ENCODE measurements at regions not wholly inside any gene's neighbourhood (a gene's known extent, or its start where the extent isn't known, plus 50 kb on each side); places are given as distances from the start of the nearest gene placed in this dataset.
A peak's percentile ranks its signal among the peaks of the same experiment; 100 is the strongest.

GRCh38 chr6:44002067-44002592 lies 125.1 kb downstream of the MRPL14 start:
- Histone ChIP-seq H3K27ac (ENCODE audit: insufficient read depth, low read depth, low read length) (no peak overlapping the region), H3K4me3 (replicated peaks in 1 of 3; ENCODE audit: insufficient read depth in 1 of 3, low read depth in 1 of 3, low read length in 3 of 3) (peak overlapping the region; percentile 2 to 41 (median 38)), H3K36me3 (ENCODE audit: control insufficient read depth in 2 of 2, extremely low read depth in 1 of 2, insufficient read depth in 2 of 2, low read length in 2 of 2) (no peaks in the 10 kb centered on the region), H3K4me2 (ENCODE audit: insufficient read depth, low read length) (peak overlapping the region; percentile 55), H4K20me1 (replicated peaks; ENCODE audit: control insufficient read depth, extremely low read depth, insufficient read depth, low read length) (no peaks in the 10 kb centered on the region), H3K4me1 (ENCODE audit: control insufficient read depth, extremely low read depth, insufficient read depth, low read length) (peaks cover 2% of the 10 kb centered on the region), H3K79me2 (ENCODE audit: control insufficient read depth, insufficient read depth, low read length) (no peaks in the 10 kb centered on the region), H3K9ac (replicated peaks; ENCODE audit: extremely low read depth, insufficient read depth, low read length) (no peak overlapping the region), H2AFZ (ENCODE audit: low read depth, low read length) (peak overlapping the region; percentile 94), H3K9me1 (replicated peaks; ENCODE audit: control insufficient read depth, extremely low read depth, insufficient read depth, low read length) (no peaks in the 10 kb centered on the region), H3K27me3 (ENCODE audit: control insufficient read depth in 2 of 2, insufficient read depth in 2 of 2, low read length in 2 of 2) (peaks cover 26 to 27% of the 10 kb centered on the region in 2 experiments), H3K9me3 (replicated peaks; ENCODE audit: control insufficient read depth, insufficient read depth, low read length) (no peaks in the 10 kb centered on the region)
- no TSS peak for BruUV-seq (replicated peaks)
- TF ChIP-seq GATA2 (IDR thresholded peaks at IDR 0.05; ENCODE audit: insufficient read depth, insufficient read length, low read depth, low read length): no peak
- TF ChIP-seq POLR2AphosphoS5 (IDR thresholded peaks at IDR 0.05; ENCODE audit: insufficient read depth, low read depth, low read length): no peak
- TF ChIP-seq, protein P1, sequence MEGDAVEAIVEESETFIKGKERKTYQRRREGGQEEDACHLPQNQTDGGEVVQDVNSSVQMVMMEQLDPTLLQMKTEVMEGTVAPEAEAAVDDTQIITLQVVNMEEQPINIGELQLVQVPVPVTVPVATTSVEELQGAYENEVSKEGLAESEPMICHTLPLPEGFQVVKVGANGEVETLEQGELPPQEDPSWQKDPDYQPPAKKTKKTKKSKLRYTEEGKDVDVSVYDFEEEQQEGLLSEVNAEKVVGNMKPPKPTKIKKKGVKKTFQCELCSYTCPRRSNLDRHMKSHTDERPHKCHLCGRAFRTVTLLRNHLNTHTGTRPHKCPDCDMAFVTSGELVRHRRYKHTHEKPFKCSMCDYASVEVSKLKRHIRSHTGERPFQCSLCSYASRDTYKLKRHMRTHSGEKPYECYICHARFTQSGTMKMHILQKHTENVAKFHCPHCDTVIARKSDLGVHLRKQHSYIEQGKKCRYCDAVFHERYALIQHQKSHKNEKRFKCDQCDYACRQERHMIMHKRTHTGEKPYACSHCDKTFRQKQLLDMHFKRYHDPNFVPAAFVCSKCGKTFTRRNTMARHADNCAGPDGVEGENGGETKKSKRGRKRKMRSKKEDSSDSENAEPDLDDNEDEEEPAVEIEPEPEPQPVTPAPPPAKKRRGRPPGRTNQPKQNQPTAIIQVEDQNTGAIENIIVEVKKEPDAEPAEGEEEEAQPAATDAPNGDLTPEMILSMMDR (IDR thresholded peaks at IDR 0.05; ENCODE audit: extremely low read depth in 1 of 2, insufficient read depth in 1 of 2, low read depth in 1 of 2, low read length in 2 of 2): no peak
- no peak for TF ChIP-seq MAX (IDR thresholded peaks at IDR 0.05; ENCODE audit: insufficient read depth, insufficient read length)
- TF ChIP-seq JUN (IDR thresholded peaks at IDR 0.05; ENCODE audit: borderline replicate concordance, insufficient read depth, insufficient read length, low read depth): no peak
- no peak for TF ChIP-seq FOS (IDR thresholded peaks at IDR 0.05; ENCODE audit: borderline replicate concordance, insufficient read depth, low read length)
- TF ChIP-seq EZH2 (IDR thresholded peaks at IDR 0.05; ENCODE audit: borderline replicate concordance, low read depth, low read length, severe bottlenecking): no peak
- ChIA-PET POLR2A (no interaction called here), CTCF (interaction anchor here (0.6 to 3.1 kb wide), 12 partner anchors 10 to 334 kb away, joined by 3 to 24 read pairs (median 3); partner anchors contain the start of gene VEGFA)
- dilution Hi-C loops (cut with MboI; ENCODE audit: extremely low pct_ligation_motif_present, low sequenced_read_pairs) (no loop called here), intact Hi-C loops (cut with micrococcal nuclease) (loop anchor here (1.0 to 5.0 kb wide), 4 partner anchors 40 to 230 kb away; partner anchors contain the start of gene VEGFA)
- no peak for DNase-seq (ENCODE audit: low read depth, low spot score)
- no peak for FAIRE-seq

Data from endothelial cell of umbilical vein (primary cell).